ENCODE measurements at regions not wholly inside any gene's neighbourhood (a gene's known extent, or its start where the extent isn't known, plus 50 kb on each side); places are given as distances from the start of the nearest gene placed in this dataset.
A peak's percentile ranks its signal among the peaks of the same experiment; 100 is the strongest.
"Not testable (repeated sequence)": the region's sequence is repeated elsewhere in the genome, so short reads cannot be mapped to it uniquely, and the experiment has no call there.

DNA sequence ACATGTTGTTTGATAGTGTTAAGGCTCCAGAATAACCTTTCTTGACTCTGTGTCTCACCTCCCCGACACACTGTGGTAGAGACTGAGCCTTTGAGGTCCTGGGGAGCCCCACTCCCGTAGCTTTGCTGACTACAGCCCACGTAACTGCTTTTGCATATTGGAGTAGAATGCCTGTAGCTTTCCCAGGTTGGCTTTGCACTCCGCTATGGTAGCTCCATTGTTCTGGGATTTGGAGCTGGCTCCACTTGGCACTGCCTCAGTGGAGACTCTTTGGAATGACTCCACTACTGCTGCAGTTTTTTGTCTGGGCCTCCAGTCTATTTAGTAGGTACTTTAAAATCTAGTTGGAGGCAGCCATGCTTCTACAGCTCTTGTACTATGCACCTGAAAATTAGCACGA lies 56.2 kb upstream of the ANXA1 start:
- no peak for DNase-seq

- DNase-seq, result no peak
Measured at GRCh38 chr9:73093740-73094379, 57.8 kb upstream of the ANXA1 start.

- DNase-seq, result no peak
Measured at GRCh38 chr9:73093016-73093739, 58.5 kb upstream of the ANXA1 start.

DNA sequence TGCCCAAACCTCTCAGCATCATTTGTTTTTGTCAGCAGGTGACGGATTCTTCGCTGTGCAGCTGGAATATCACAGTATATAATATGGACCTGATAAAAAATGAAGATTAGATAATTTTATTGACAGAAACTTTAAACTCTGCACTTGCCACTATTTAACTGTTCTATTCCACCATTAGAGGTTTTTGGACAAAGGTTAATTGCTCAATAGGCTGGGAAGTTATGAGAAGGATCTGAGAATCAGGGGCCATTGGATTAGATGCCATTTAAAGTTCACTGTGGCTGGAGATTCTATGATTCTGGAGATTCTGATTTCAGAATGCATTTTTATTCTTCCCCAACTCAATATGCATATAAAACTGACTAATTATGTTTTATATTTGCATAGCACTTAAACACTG lies 59.8 kb upstream of the ANXA1 start:
- no peak for DNase-seq

GRCh38 chr9:73090214-73090613 lies 61.5 kb upstream of the ANXA1 start:
- no peak for DNase-seq

GRCh38 chr9:73089304-73089985 lies 62.2 kb upstream of the ANXA1 start:
- no peak for DNase-seq

GRCh38 chr9:73087876-73088275 lies 63.8 kb upstream of the ANXA1 start:
- not testable (repeated sequence) for DNase-seq

GRCh38 chr9:73083519-73083918 lies 68.1 kb upstream of the ANXA1 start:
- no peak for DNase-seq

DNA sequence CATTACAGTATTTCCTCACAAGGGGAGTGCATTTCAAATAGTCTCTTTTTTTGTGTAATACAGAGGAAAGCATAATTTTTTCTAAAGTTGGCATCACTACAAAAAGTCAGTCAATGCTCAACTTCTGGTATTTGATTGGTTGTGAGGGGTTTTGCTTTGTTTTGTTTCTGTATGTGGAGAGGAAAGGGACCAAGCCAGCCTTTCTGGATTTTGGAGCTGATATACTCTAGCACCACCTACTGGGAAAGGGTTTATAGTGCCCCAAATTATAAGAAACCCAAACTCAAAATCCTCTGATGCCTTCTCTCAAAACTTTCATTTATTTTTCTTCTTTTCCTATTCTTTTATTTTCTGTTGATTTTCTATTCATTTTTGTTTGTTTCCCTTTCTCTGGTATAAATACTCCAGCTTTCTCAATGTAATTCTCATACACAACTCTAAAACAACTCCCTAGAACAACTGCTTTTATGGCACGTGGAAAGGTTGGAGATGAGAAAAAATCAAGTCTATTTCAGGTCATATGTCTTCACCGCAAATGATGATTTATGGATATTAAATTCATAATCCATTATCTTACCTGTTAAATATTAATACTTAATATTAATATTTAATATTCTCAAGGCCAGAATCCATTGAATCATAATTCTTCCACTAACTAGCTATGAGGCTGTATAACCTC lies 69.5 kb upstream of the ANXA1 start:
- DNase-seq, result peak; percentile 49

DNA sequence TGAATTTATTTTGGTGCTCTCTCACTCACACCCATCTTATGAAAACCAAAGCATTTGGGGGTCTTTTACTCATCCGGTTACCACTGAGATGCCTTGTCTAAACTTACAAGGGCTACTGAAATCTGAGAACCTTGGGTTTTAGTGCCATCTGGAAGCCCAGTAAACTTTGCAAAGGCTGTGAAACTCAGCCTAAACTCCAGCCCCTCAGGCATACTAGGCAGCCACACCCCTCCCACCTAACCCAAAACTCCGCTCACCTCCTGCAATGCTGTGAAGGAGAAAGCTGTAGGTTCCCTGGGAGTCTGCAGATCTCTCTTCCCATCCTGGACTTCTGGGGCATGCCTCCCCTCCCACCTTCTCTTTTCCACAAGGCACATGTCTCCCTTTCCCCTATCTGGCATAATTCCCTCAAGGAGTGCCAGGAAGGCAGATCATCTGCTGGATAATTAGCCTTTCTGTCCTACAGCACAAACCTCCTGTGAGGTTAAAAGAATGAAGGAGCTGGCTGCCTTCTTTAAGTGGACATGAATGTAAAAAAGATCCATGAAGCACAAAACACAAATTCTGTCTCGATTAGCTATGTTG lies 71.5 kb upstream of the ANXA1 start:
- no peak for DNase-seq

DNA sequence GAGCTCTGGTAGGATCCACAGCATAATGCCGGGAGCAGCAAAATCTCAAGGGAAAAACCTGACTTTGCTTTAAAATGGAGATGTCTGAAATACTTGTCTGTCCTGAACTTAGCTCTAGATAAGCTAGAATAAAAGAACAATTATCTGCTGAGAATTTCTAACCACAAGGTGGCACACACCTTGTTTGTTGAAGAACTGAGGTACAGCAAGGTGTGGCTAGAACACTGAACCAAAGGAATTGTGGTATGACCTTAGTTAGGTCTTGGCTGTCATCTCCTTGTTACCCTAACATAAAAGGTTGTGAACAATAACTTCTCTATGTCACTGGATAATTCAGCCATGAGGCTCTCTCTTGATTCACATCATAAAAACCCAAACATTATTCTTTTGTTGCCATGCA lies 72.3 kb upstream of the ANXA1 start:
- DNase-seq, result no peak

DNA sequence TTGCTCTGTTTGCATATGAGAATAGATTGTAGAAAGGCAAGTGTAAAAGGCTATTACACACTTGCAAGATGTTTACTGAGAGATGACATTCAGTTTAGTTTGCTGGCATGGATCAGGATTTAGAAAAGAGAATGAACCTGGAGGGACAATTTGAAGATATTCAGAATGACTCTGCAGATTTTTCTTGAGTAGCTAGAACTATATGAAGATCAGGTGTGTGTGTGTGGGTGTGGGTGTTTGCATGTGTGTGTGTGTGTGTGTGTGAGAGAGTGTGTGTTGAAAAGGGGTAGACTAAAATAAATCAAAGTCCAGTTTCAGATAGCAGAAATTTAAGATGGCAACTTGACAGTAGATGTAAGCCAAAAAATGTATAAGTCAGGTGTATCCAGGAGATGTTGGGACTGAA lies 74.0 kb upstream of the ANXA1 start:
- no peak for DNase-seq

DNA sequence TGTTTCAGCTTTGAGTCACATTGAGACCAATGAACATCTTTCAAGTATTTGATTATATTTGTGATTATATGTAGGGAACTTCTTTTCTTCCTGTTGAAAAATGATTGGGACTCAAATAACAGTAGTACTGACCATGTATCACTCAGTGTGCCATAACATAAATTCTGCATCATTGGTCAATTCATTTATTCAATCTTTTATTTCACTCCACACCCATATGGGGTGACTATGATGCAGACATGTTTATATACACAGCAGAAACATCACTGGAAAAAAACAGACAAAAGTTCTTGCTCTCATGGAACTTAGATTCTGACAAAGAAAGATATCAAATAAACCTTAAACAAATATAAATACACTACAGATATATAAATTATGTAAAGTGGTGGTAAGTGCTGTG lies 74.7 kb upstream of the ANXA1 start:
- no peak for DNase-seq

DNA sequence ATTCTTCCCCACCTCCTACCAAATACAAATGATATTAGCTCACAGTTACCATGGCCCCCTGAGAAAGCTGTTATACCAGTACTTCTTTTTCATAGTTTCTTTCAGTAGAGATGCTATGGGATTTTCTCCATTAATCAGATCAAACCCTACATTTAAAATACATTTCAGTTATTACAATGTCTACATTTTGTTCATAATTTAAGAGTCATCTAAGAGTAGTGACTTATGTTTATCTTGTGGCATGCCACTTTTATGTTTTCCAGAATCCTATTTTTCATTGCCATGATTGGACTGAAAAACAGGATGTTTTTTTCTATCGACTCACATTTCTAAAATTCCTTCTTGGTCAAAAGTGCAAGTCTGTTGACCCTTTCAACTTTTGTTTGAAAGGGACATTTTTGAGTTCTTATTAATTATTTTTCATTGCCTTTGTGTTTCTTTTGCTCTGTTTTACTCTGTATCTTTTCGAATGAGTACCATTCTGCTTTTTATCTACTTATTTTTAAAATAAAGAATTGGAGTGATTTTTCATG lies 77.4 kb upstream of the ANXA1 start:
- DNase-seq, result no peak

- DNase-seq, result no peak
Measured at GRCh38 chr9:73073337-73074175, 78.1 kb upstream of the ANXA1 start.

- no peak for DNase-seq
Measured at GRCh38 chr9:73067074-73067473, 84.6 kb upstream of the ANXA1 start.

DNA sequence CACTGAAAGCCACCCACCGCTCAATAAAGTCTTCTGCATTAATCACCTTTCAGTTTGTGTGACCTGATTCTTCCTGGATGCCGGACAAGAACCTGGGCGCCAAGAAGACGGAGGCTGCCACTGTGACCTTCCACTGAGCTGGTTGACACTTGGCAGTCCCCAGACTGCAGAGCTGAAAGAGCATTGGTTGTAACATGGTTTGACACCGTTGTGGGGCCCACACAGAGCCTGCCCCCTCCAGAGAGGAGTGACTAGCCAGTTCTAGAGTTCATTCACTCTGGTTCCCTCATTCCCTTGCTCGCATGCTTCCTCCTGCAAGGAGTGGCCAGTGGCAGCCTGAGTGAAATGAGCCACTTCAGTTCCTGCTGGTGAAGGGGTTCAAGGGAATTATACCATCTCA lies 86.2 kb upstream of the ANXA1 start:
- DNase-seq, result no peak

DNA sequence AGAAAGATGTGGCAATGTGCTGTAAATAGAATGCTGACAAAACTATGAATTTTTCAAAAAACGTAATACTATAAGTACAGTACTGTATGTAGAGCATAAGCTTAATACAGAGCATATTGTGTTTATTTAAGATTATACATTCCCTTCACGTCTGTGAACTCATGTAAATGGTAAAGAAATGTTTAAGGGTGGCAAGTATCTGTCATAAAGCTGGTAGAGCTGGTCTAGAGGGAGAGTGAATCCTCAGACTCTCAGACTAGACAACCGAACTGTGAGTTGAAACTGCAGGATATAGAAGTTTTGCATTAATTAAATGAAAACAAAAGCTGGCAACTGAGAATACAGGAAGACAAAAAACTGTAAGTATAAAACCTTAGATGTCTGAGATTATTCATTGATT lies 87.3 kb upstream of the ANXA1 start:
- DNase-seq, result no peak

DNA sequence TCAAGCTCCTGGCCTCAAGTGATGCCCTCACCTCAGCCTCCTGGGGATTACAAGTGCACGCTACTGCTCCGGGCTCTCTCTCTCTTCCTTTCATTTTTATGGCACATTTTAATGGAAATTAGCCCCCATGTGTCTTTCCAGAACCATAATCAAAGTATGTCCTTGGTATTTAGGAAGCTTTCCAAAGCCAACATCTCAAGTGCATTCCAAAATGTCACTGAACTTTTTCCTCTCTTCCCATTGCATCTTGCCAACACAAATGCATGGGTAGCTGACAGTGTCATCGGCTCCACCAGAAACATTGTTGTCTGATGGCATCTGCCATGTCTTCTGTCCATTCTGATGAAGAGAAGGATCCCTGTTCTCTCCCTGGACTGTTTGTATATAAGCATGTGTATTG lies 90.5 kb upstream of the ANXA1 start:
- DNase-seq, result no peak

DNA sequence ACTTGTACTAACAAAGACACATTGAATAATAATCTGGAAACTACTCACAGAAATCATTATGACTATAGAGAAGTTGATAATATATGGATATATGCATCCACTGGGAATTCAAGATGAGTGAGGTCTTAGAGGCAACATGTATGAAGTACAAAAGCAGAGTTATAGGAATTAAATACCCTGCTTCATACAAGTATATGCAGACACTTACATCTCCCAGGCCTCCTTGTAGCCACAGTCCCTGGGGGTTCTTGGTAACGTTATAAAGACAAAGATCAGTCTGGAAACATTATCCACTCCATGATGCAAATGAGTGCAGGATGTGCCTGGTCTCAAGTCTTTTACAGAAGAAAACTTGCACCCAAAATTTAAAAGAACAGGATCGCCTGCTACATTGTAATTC lies 92.4 kb upstream of the ANXA1 start:
- no peak for DNase-seq

DNA sequence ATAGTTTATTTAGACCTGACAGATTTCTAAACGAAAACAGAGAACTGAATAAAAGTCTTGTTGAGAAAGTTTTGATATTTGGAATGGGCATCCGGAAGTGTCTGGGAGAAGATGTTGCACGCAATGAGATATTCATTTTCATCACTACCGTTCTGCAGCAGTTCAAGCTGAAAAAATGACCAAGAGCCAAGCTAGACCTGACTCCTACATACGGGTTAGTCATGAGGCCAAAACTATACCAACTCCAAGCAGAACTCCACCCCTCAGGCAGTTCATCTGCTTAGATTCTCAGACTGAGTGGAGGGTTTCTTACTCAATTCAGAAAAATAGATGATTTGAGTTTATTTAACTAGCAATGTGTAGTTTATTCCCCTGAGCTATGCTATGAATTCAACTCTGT lies 95.4 kb upstream of the ANXA1 start:
- DNase-seq, result no peak

DNA sequence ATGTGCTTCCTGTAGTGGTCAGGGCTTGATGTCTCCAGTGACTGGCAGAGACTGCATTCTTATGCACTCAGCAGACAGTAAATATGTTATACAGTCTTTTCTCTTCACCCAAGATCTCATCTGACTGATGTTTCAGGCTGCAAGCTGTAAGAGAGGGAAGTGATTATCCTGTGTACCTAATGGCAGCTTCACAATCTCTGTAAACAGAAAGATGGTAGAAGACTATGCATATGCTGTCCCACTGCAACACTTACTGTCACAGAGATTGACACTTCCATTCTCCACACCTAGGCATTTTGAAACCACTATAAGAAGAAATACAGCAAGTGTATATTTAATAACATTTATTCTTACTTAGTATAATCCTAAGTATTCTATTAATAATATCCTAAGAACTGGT lies 97.6 kb upstream of the ANXA1 start:
- no peak for DNase-seq

Measured in activated CD4-positive, alpha-beta T cell treated with anti-CD3 and anti-CD28 coated beads, Interleukin-2, amount 50 U/mL, for 16 hours (primary cell).